CD14-positive monocyte (primary cell): ENCODE measurements at regions not wholly inside any gene's neighbourhood (a gene's known extent, or its start where the extent isn't known, plus 50 kb on each side); places are given as distances from the start of the nearest gene placed in this dataset.

ENCODE experiments used
- DNase-seq, 3 donors: peaks; one replicate each; pipeline ENCODE4 v3.0.0-alpha.2; 2011 to 2022
- H2AFZ ChIP-seq: 2 replicates; pipeline ENCODE4 v1.6.0; 2012; ENCODE audit warnings: mild to moderate bottlenecking, low read depth, low read length, inconsistent platforms; ENCODE audit not compliant: insufficient read depth, poor library complexity, severe bottlenecking
- H3K27ac ChIP-seq, 2 donors: 1 replicate in 1 of 2; 2 replicates in 1 of 2; pipeline ENCODE4 v1.5.1; 2012 to 2013; ENCODE audit warnings: low read length in 2 of 2, control low read depth in 1 of 2, inconsistent platforms in 1 of 2, low read depth in 1 of 2, mild to moderate bottlenecking in 1 of 2
- H3K27me3 ChIP-seq, 2 donors: one replicate each; pipeline versions ENCODE4 v1.6.0 to v1.6.1; 2011 to 2013; ENCODE audit warnings: low read length in 2 of 2; ENCODE audit not compliant: control insufficient read depth in 2 of 2, insufficient read depth in 2 of 2
- H3K36me3 ChIP-seq, 2 donors: replicated peaks in 1 of 2; 1 replicate in 1 of 2; 2 replicates in 1 of 2; pipeline versions ENCODE4 v1.5.1 to v1.6.1; 2012 to 2013; ENCODE audit warnings: low read length in 2 of 2, control low read depth in 1 of 2, inconsistent platforms in 1 of 2, mild to moderate bottlenecking in 1 of 2; ENCODE audit not compliant: insufficient read depth in 2 of 2, control insufficient read depth in 1 of 2
- H3K4me1 ChIP-seq, 2 donors: 1 replicate in 1 of 2; 2 replicates in 1 of 2; pipeline versions ENCODE4 v1.5.1 to v1.6.1; 2012 to 2013; ENCODE audit warnings: low read length in 2 of 2, control low read depth in 1 of 2, inconsistent platforms in 1 of 2, mild to moderate bottlenecking in 1 of 2, moderate library complexity in 1 of 2; ENCODE audit not compliant: insufficient read depth in 2 of 2, control insufficient read depth in 1 of 2
- H3K4me2 ChIP-seq: replicated peaks from 2 replicates; pipeline ENCODE3; 2012; ENCODE audit warnings: low read length, moderate library complexity, mild to moderate bottlenecking; ENCODE audit not compliant: poor library complexity, severe bottlenecking; ENCODE audit errors: extremely low read depth
- H3K4me3 ChIP-seq, 3 experiments: fragments of 200-600 bp in 1 of 3; sonication (generic) in 1 of 3; replicated peaks in 1 of 3; 1 replicate in 2 of 3; 2 replicates in 1 of 3; pipeline ENCODE4 v1.5.1; 2011 to 2013; ENCODE audit warnings: low read length in 3 of 3, mild to moderate bottlenecking in 3 of 3, control low read depth in 2 of 3, low read depth in 2 of 3, inconsistent platforms in 1 of 3, moderate library complexity in 1 of 3
- H3K79me2 ChIP-seq: 2 replicates; pipeline ENCODE4 v1.6.0; 2012; ENCODE audit warnings: mild to moderate bottlenecking, control low read depth, inconsistent platforms, low read length, moderate library complexity; ENCODE audit not compliant: insufficient read depth
- H3K9ac ChIP-seq: 2 replicates; pipeline ENCODE4 v1.6.0; 2017; ENCODE audit warnings: low read length, mild to moderate bottlenecking; ENCODE audit not compliant: insufficient read depth, poor library complexity, severe bottlenecking
- H3K9me3 ChIP-seq, 2 donors: replicated peaks in 1 of 2; 1 replicate in 1 of 2; 2 replicates in 1 of 2; pipeline versions ENCODE4 v1.5.1 to v1.6.1; 2012 to 2013; ENCODE audit warnings: low read length in 2 of 2, control low read depth in 1 of 2; ENCODE audit not compliant: control insufficient read depth in 1 of 2, insufficient read depth in 1 of 2
- H4K20me1 ChIP-seq: 2 replicates; pipeline ENCODE4 v1.6.0; 2012; ENCODE audit warnings: mild to moderate bottlenecking, low read length, control low read depth, moderate library complexity; ENCODE audit not compliant: insufficient read depth
- H3K27ac Mint-ChIP-seq, 7 donors: one replicate each; pipeline ENCODE4 v1.8.0; 2020; ENCODE audit warnings: mild to moderate bottlenecking in 7 of 7, mixed read lengths in 7 of 7, moderate library complexity in 6 of 7, inconsistent platforms in 2 of 7
- H3K27me3 Mint-ChIP-seq, 3 donors: one replicate each; pipeline ENCODE4 v1.8.0; 2021 to 2022; ENCODE audit warnings: low read depth in 3 of 3, mild to moderate bottlenecking in 3 of 3, mixed read lengths in 3 of 3, moderate library complexity in 3 of 3, inconsistent platforms in 1 of 3
- H3K36me3 Mint-ChIP-seq, 2 donors: one replicate each; pipeline ENCODE4 v1.8.0; 2020; ENCODE audit warnings: mixed read lengths in 2 of 2, inconsistent platforms in 1 of 2, mild to moderate bottlenecking in 1 of 2
- H3K4me1 Mint-ChIP-seq: one replicate; pipeline ENCODE4 v1.8.0; 2020; ENCODE audit warnings: mild to moderate bottlenecking, mixed read lengths
- H3K4me3 Mint-ChIP-seq, 2 donors: one replicate each; pipeline ENCODE4 v1.8.0; 2020; ENCODE audit warnings: mild to moderate bottlenecking in 2 of 2, mixed read lengths in 2 of 2, moderate library complexity in 1 of 2
- H3K9me3 Mint-ChIP-seq, 7 donors: one replicate each; pipeline ENCODE4 v1.8.0; 2020 to 2022; ENCODE audit warnings: mixed read lengths in 7 of 7, mild to moderate bottlenecking in 6 of 7, moderate library complexity in 6 of 7, inconsistent platforms in 2 of 7
- WGBS: methylation state at CpG from one replicate; pipeline ENCODE4 v1.1.5; 2013; ENCODE audit warnings: missing lambda C conversion rate; ENCODE audit not compliant: insufficient coverage; 5-methylcytosine and 5-hydroxymethylcytosine counted together
- intact Hi-C, 2 donors: fragments of 100-400 bp; cut with micrococcal nuclease; formaldehyde crosslinking; loops; one replicate each; pipeline versions ENCODE4 v1.15.0 to v1.15.1; 2023
- TF ChIP-seq, protein P1 (sequence below): fragments of 200-600 bp; IDR thresholded peaks from one replicate; pipeline ENCODE4 v1.8.0; 2022; ENCODE audit warnings: antibody characterized with exemption, mild to moderate bottlenecking

DNA sequence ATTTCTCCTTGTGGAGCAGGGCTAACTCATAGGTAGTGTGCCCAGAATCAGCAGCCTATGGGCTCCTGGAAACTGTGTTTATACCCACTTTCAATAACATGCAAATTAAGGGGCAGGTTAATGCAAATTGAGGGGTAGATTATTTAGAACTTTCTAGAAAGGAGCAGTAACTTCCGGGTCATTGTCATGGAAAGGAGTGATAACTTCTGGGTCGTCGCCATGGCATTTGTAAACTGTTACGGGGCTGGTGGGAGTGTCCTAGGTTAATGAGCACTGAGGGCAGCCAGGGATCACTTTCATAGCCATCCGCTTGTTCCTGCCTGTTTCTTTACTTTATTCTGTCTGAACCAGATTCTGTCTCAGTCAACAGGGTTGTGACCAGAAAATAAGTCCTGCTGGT is 143.3 kb upstream of the RFLNA start:
- intact Hi-C loops: no loop called here
- Mint-ChIP-seq H3K4me1 (no peaks in the 10 kb centered on the region), H3K36me3 (no peaks in the 10 kb centered on the region), H3K4me3 (no peak overlapping the region), H3K9me3 (peaks cover 0 to 17% (median 2%) of the 10 kb centered on the region in 7 donors), H3K27me3 (peaks cover 0 to 9% (median 4%) of the 10 kb centered on the region in 3 donors), H3K27ac (peak overlapping the region in 1 of 7 donors; percentile 39)
- Histone ChIP-seq H3K4me2 (no peak overlapping the region), H3K27ac (no peak overlapping the region), H4K20me1 (no peaks in the 10 kb centered on the region), H3K4me1 (no peaks in the 10 kb centered on the region), H3K36me3 (no peaks in the 10 kb centered on the region), H3K27me3 (no peaks in the 10 kb centered on the region), H3K4me3 (no peak overlapping the region), H3K9ac (no peak overlapping the region), H3K79me2 (no peaks in the 10 kb centered on the region), H3K9me3 (no peaks in the 10 kb centered on the region), H2AFZ (no peak overlapping the region)
- WGBS: 97% methylated on average over 5 of the region's 5 CpGs
- no peak for DNase-seq
- TF ChIP-seq, protein P1, sequence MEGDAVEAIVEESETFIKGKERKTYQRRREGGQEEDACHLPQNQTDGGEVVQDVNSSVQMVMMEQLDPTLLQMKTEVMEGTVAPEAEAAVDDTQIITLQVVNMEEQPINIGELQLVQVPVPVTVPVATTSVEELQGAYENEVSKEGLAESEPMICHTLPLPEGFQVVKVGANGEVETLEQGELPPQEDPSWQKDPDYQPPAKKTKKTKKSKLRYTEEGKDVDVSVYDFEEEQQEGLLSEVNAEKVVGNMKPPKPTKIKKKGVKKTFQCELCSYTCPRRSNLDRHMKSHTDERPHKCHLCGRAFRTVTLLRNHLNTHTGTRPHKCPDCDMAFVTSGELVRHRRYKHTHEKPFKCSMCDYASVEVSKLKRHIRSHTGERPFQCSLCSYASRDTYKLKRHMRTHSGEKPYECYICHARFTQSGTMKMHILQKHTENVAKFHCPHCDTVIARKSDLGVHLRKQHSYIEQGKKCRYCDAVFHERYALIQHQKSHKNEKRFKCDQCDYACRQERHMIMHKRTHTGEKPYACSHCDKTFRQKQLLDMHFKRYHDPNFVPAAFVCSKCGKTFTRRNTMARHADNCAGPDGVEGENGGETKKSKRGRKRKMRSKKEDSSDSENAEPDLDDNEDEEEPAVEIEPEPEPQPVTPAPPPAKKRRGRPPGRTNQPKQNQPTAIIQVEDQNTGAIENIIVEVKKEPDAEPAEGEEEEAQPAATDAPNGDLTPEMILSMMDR: no peak

DNA sequence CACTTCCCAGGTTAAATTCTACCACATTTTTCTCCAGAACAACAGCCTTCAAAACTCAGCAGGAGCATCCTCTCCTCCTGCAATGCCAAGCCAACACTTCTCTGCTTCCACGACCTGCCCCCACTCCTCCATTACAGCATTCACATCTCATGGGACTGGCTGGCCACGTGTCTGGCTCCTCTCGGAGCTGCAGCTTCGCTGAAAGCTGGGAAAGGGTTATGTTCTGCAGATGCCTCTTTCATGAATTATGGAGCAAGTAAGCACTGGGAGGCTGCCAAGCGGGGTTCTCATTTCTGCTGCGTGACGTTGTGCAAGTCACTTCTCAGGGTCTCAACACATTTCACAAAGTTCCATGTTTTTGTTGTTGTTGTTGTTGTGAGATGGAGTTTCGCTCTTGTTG is 142.2 kb upstream of the RFLNA start:
- no peaks in the 10 kb centered on the region for H3K27me3 ChIP-seq
- Mint-ChIP-seq H3K9me3 (peaks cover 0 to 17% (median 2%) of the 10 kb centered on the region in 7 donors), H3K4me3 (no peak overlapping the region), H3K36me3 (no peaks in the 10 kb centered on the region), H3K4me1 (no peaks in the 10 kb centered on the region), H3K27me3 (peaks cover 0 to 6% (median 4%) of the 10 kb centered on the region in 3 donors), H3K27ac (no peak overlapping the region)
- 100% methylated on average over 1 of the region's 8 CpGs for WGBS
- no peaks in the 10 kb centered on the region for H4K20me1 ChIP-seq
- intact Hi-C loops: no loop called here
- no peak overlapping the region for H3K4me2 ChIP-seq
- H3K27ac ChIP-seq: no peak overlapping the region
- no peak overlapping the region for H2AFZ ChIP-seq
- TF ChIP-seq, protein P1: no peak
- DNase-seq: no peak
- no peaks in the 10 kb centered on the region for H3K79me2 ChIP-seq
- H3K4me1 ChIP-seq: no peaks in the 10 kb centered on the region
- H3K9ac ChIP-seq: no peak overlapping the region
- no peak overlapping the region for H3K4me3 ChIP-seq
- H3K9me3 ChIP-seq: no peaks in the 10 kb centered on the region
- no peaks in the 10 kb centered on the region for H3K36me3 ChIP-seq
